ENCODE measurements at regions not wholly inside any gene's neighbourhood (a gene's known extent, or its start where the extent isn't known, plus 50 kb on each side); places are given as distances from the start of the nearest gene placed in this dataset.

DNA sequence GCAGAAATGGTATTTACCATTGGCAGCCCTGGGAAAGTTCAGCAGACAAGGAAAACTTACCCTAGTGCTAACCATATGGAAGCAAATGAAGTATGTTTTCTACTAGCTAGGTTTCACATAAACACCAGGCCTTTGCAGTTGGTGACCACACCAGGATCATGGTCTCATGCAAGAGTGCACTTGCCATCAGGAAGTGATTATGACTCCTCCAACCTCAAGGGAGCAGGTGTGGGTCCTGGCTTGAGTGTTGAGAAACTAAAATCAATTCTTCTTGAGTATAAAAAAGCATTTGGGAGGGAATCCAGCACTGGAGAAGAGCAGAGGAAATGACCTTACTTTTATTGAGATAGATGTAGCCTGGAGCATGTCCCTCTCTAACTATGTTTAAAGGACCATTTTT lies 56.8 kb upstream of the SPAG16 start:
- Histone ChIP-seq H3K9me3 (no peaks in the 10 kb centered on the region), H3K36me3 (ENCODE audit: low read depth, missing control alignments) (no peaks in the 10 kb centered on the region), H3K4me3 (no peak overlapping the region), H3K4me1 (no peaks in the 10 kb centered on the region), H3K27ac (no peak overlapping the region), H3K27me3 (no peaks in the 10 kb centered on the region)
- DNase-seq, result no peak
- intact Hi-C loops (cut with DNase I; ENCODE audit: low total_unique reads), result no loop called here
- TF ChIP-seq POLR2A (IDR thresholded peaks at IDR 0.05), result no peak
- TF ChIP-seq, protein P1, sequence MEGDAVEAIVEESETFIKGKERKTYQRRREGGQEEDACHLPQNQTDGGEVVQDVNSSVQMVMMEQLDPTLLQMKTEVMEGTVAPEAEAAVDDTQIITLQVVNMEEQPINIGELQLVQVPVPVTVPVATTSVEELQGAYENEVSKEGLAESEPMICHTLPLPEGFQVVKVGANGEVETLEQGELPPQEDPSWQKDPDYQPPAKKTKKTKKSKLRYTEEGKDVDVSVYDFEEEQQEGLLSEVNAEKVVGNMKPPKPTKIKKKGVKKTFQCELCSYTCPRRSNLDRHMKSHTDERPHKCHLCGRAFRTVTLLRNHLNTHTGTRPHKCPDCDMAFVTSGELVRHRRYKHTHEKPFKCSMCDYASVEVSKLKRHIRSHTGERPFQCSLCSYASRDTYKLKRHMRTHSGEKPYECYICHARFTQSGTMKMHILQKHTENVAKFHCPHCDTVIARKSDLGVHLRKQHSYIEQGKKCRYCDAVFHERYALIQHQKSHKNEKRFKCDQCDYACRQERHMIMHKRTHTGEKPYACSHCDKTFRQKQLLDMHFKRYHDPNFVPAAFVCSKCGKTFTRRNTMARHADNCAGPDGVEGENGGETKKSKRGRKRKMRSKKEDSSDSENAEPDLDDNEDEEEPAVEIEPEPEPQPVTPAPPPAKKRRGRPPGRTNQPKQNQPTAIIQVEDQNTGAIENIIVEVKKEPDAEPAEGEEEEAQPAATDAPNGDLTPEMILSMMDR (IDR thresholded peaks at IDR 0.05), result no peak

DNA sequence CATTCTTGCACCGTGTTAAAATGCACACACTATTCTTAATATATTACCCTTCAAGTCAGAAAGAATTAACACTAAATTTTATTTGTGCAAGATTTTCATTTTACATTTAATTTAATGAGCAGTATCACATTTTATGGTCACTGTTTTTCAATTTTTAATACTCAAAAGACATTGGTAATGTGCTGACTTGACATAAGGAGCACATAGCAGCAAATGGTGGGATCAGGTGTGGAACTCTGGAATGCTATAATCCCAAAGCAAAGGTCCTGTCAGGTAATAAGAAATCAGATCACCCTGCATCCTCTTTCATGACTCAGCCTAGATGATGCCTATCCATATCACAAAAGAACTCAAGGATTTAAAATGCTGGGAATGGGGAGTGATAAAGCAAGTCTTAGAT lies 55.6 kb upstream of the SPAG16 start:
- Histone ChIP-seq H3K27me3 (no peaks in the 10 kb centered on the region), H3K27ac (no peak overlapping the region), H3K9me3 (no peaks in the 10 kb centered on the region), H3K4me3 (no peak overlapping the region), H3K36me3 (ENCODE audit: low read depth, missing control alignments) (no peaks in the 10 kb centered on the region), H3K4me1 (no peaks in the 10 kb centered on the region)
- no peak for DNase-seq
- 91 to 97% methylated on average over 1 of the region's 1 CpG for WGBS, 2 donors
- TF ChIP-seq POLR2A (IDR thresholded peaks at IDR 0.05), result no peak
- TF ChIP-seq, protein P1 (IDR thresholded peaks at IDR 0.05), result no peak
- intact Hi-C loops (cut with DNase I; ENCODE audit: low total_unique reads), result no loop called here

DNA sequence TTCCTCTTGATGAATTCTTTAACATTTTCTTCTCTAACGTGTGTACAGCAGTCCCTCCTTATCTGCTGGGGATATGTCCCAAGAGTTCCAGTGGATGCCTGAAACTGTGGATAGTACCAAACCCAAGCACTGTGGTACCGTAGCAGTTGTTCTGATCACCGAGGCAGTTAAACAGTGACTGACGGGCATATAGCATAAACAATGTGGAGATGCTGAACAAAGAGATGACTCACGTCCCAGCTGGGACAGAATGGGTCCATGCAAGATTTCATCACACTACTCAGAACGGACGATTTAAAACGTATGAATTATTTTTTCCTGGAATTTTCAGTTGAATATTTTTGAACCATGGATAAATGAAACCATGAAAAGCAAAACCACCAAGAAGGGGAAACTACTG lies 54.5 kb upstream of the SPAG16 start:
- Histone ChIP-seq H3K4me3 (no peak overlapping the region), H3K4me1 (no peaks in the 10 kb centered on the region), H3K9me3 (no peaks in the 10 kb centered on the region), H3K27ac (no peak overlapping the region), H3K27me3 (no peaks in the 10 kb centered on the region), H3K36me3 (ENCODE audit: low read depth, missing control alignments) (no peaks in the 10 kb centered on the region)
- WGBS, 2 donors, result 82 to 86% methylated on average over 8 of the region's 8 CpGs
- no peak for TF ChIP-seq POLR2A (IDR thresholded peaks at IDR 0.05)
- TF ChIP-seq, protein P1 (IDR thresholded peaks at IDR 0.05), result no peak
- intact Hi-C loops (cut with DNase I; ENCODE audit: low total_unique reads), result no loop called here
- no peak for DNase-seq

DNA sequence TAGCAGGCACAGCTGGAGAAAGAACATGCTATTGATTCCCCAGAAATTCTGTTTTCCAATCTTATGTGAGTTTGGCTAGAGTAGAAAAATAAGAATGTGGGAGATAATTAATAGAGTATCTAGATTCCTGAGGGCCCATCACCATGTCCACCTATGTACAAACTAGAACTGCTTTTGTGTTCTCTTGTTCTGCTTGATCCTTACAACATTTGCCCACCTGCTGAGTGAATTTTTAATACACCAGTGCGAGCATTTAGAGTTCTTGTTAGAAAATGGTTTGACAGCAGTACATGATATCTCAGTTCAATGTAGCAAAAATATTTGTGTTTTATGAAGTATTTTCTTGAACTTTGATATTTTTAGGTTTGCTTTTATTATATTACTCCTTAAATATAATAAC lies 52.3 kb upstream of the SPAG16 start:
- WGBS, 2 donors, result 94 to 95% methylated on average over 1 of the region's 1 CpG
- intact Hi-C loops (cut with DNase I; ENCODE audit: low total_unique reads), result no loop called here
- Histone ChIP-seq H3K4me1 (no peaks in the 10 kb centered on the region), H3K27ac (no peak overlapping the region), H3K27me3 (no peaks in the 10 kb centered on the region), H3K4me3 (no peak overlapping the region), H3K9me3 (no peaks in the 10 kb centered on the region), H3K36me3 (ENCODE audit: low read depth, missing control alignments) (no peaks in the 10 kb centered on the region)
- TF ChIP-seq, protein P1 (IDR thresholded peaks at IDR 0.05), result no peak
- TF ChIP-seq POLR2A (IDR thresholded peaks at IDR 0.05), result no peak
- DNase-seq, result no peak

DNA sequence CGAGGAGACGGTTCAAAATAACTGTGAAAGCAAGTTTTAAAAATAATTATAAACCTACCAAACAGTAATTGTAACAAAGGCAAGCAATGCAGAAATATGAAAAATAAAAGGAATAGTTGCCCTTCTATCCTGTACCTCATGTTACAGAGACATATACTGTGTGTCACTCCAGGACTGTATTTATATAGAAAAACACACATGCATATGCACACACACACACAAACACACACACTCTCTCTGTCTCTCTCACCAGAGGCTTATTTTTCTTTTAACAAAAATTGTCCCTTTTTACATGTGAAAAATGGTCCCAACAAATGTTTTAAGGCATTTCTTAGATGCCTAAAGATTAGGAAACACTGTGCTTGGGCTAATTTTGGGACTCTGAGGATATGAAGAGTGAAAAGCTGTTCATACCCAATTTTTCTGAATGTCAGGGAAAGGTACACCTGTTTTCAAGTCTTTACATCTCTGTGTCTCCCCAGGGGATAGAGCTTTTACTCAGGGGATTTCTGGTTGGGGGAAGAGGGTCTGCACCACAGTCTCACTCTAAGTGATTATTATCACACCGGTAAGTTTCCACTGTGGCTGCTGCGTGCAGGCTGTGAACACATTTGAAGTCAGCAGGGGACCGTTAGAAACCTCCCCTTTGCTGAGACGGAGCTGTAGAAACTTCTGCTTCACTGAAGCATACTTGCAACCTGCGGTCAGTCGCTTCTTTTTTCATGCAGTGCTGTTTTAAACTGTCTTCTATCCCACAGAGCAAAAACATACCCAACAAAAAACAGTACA lies 51.4 kb upstream of the SPAG16 start:
- Histone ChIP-seq H3K9me3 (no peaks in the 10 kb centered on the region), H3K4me3 (no peak overlapping the region), H3K4me1 (no peaks in the 10 kb centered on the region), H3K27me3 (no peaks in the 10 kb centered on the region), H3K36me3 (ENCODE audit: low read depth, missing control alignments) (no peaks in the 10 kb centered on the region), H3K27ac (no peak overlapping the region)
- WGBS, 2 donors, result 45 to 51% methylated on average over 8 of the region's 8 CpGs
- TF ChIP-seq, protein P1 (IDR thresholded peaks at IDR 0.05), result no peak
- TF ChIP-seq POLR2A (IDR thresholded peaks at IDR 0.05), result no peak
- intact Hi-C loops (cut with DNase I; ENCODE audit: low total_unique reads), result no loop called here
- DNase-seq, result no peak

Measured in testis (tissue), 2 donors.